ENCODE measurements at regions not wholly inside any gene's neighbourhood (a gene's known extent, or its start where the extent isn't known, plus 50 kb on each side); places are given as distances from the start of the nearest gene placed in this dataset.

DNA sequence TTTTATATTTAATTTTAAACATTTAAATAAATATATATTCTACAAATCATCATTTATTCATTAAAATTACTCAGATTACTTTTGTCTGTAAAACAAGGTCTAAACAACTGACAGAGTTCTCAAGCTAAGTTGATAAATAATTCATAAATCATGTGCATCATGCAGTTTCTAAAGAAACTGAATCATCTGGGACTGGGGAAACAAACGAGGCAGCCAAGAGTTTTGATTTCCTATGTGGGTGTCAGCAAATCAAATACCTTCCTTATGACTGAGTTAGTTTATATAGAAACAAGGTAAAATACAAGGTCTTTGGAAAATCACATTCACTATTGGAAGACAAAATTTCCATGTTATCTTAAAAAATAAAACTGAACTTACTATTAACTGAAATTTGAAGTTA lies 149.9 kb upstream of the BEND6 start:
- no peak overlapping the region for H3K27ac ChIP-seq (ENCODE audit: low read depth)
- no peaks in the 10 kb centered on the region for H3K27me3 ChIP-seq (ENCODE audit: insufficient read depth)
- no peak overlapping the region for H3K4me3 Mint-ChIP-seq
- no peak overlapping the region for H2AFZ ChIP-seq
- DNase-seq (ENCODE audit: low spot score), result no peak
- 0 out of 3 replicates have a peak, but pooled peaks cover 3% of the 10 kb centered on the region for H3K36me3 Mint-ChIP-seq (ENCODE audit: low read depth)
- no peaks in the 10 kb centered on the region for H3K36me3 ChIP-seq (ENCODE audit: insufficient read depth)
- no peak for ATAC-seq
- TF ChIP-seq EZH2phosphoT487 (IDR thresholded peaks at IDR 0.05; ENCODE audit: unreplicated experiment), result no peak
- no peak for TF ChIP-seq POLR2AphosphoS5 (IDR thresholded peaks at IDR 0.05; ENCODE audit: low read depth)
- TF ChIP-seq JUNB (IDR thresholded peaks at IDR 0.05; ENCODE audit: unreplicated experiment), result no peak
- TF ChIP-seq, protein P1, sequence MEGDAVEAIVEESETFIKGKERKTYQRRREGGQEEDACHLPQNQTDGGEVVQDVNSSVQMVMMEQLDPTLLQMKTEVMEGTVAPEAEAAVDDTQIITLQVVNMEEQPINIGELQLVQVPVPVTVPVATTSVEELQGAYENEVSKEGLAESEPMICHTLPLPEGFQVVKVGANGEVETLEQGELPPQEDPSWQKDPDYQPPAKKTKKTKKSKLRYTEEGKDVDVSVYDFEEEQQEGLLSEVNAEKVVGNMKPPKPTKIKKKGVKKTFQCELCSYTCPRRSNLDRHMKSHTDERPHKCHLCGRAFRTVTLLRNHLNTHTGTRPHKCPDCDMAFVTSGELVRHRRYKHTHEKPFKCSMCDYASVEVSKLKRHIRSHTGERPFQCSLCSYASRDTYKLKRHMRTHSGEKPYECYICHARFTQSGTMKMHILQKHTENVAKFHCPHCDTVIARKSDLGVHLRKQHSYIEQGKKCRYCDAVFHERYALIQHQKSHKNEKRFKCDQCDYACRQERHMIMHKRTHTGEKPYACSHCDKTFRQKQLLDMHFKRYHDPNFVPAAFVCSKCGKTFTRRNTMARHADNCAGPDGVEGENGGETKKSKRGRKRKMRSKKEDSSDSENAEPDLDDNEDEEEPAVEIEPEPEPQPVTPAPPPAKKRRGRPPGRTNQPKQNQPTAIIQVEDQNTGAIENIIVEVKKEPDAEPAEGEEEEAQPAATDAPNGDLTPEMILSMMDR (conservative IDR thresholded peaks at IDR 0.05; ENCODE audit: low read depth in 2 of 2), result no peak
- TF ChIP-seq EZH2 (IDR thresholded peaks at IDR 0.05; ENCODE audit: low read depth, unreplicated experiment), result no peak
- no peak overlapping the region for H3K4me2 ChIP-seq
- H3K27ac Mint-ChIP-seq, result peak overlapping the region; percentile 3; the same call in 1 of the 2 replicates
- peaks cover 52% of the 10 kb centered on the region for H3K4me1 ChIP-seq (ENCODE audit: insufficient read depth)
- no peaks in the 10 kb centered on the region for H3K27me3 Mint-ChIP-seq (ENCODE audit: insufficient read depth, low read depth, poor library complexity)
- peaks cover 61% of the 10 kb centered on the region for H3K4me1 Mint-ChIP-seq
- H4K20me1 ChIP-seq (replicated peaks; ENCODE audit: insufficient read depth), result 0 out of 2 replicates have a peak, but pooled peaks cover 11% of the 10 kb centered on the region
- H3K79me2 ChIP-seq (replicated peaks; ENCODE audit: insufficient read depth), result peaks cover 100% of the 10 kb centered on the region
- no peaks in the 10 kb centered on the region for H3K9me3 Mint-ChIP-seq
- H3K4me3 ChIP-seq, result no peak overlapping the region
- no peaks in the 10 kb centered on the region for H3F3A ChIP-seq (replicated peaks; ENCODE audit: low read depth)
- no peaks in the 10 kb centered on the region for H3K9me2 ChIP-seq (ENCODE audit: insufficient read depth)

DNA sequence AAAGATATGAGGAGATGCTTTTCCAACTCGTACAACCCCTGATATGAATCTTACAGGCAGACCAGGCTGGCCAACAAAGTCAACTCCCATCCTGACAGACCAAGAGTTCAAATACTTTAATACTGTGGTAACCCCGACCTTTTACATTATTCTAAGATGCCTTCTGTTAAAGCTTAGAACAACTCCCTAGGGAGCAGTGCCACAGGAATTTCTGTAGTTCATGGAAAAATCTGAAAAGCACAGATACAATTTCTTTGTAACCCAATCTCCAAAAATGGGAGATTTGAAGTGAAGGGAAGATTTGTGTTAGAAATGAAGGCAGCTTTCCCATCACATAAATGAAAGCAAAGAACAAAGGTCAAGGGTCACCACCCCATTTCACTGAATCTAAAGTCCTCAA lies 151.3 kb upstream of the BEND6 start:
- no peak for DNase-seq (ENCODE audit: low spot score)
- H2AFZ ChIP-seq, result no peak overlapping the region
- no peaks in the 10 kb centered on the region for H3K36me3 ChIP-seq (ENCODE audit: insufficient read depth)
- H3K9me2 ChIP-seq (ENCODE audit: insufficient read depth), result no peaks in the 10 kb centered on the region
- Mint-ChIP-seq H3K4me1 (peaks cover 57% of the 10 kb centered on the region), H3K9me3 (no peaks in the 10 kb centered on the region), H3K27me3 (ENCODE audit: insufficient read depth, low read depth, poor library complexity) (peaks cover 5% of the 10 kb centered on the region), H3K27ac (peak overlapping the region; percentile 69), H3K36me3 (ENCODE audit: low read depth) (peaks cover 5% of the 10 kb centered on the region; the same call in 1 of the 3 replicates), H3K4me3 (no peak overlapping the region)
- H4K20me1 ChIP-seq (replicated peaks; ENCODE audit: insufficient read depth), result 0 out of 2 replicates have a peak, but pooled peaks cover 8% of the 10 kb centered on the region
- no peaks in the 10 kb centered on the region for H3K27me3 ChIP-seq (ENCODE audit: insufficient read depth)
- H3K4me1 ChIP-seq (ENCODE audit: insufficient read depth), result peaks cover 43% of the 10 kb centered on the region
- H3F3A ChIP-seq (replicated peaks; ENCODE audit: low read depth), result no peaks in the 10 kb centered on the region
- peak; percentile 31; the same call in 1 of the 3 replicates for ATAC-seq
- H3K27ac ChIP-seq (ENCODE audit: low read depth), result 0 out of 2 replicates have a peak overlapping the region, but pooled peaks have one; percentile 30
- H3K4me2 ChIP-seq, result peak overlapping the region; percentile 19
- H3K79me2 ChIP-seq (replicated peaks; ENCODE audit: insufficient read depth), result peaks cover 100% of the 10 kb centered on the region
- no peak overlapping the region for H3K4me3 ChIP-seq
- TF ChIP-seq, protein P1 (conservative IDR thresholded peaks at IDR 0.05; ENCODE audit: low read depth in 2 of 2), result no peak
- TF ChIP-seq POLR2AphosphoS5 (IDR thresholded peaks at IDR 0.05; ENCODE audit: low read depth), result no peak
- no peak for TF ChIP-seq EZH2phosphoT487 (IDR thresholded peaks at IDR 0.05; ENCODE audit: unreplicated experiment)
- TF ChIP-seq, protein P2, sequence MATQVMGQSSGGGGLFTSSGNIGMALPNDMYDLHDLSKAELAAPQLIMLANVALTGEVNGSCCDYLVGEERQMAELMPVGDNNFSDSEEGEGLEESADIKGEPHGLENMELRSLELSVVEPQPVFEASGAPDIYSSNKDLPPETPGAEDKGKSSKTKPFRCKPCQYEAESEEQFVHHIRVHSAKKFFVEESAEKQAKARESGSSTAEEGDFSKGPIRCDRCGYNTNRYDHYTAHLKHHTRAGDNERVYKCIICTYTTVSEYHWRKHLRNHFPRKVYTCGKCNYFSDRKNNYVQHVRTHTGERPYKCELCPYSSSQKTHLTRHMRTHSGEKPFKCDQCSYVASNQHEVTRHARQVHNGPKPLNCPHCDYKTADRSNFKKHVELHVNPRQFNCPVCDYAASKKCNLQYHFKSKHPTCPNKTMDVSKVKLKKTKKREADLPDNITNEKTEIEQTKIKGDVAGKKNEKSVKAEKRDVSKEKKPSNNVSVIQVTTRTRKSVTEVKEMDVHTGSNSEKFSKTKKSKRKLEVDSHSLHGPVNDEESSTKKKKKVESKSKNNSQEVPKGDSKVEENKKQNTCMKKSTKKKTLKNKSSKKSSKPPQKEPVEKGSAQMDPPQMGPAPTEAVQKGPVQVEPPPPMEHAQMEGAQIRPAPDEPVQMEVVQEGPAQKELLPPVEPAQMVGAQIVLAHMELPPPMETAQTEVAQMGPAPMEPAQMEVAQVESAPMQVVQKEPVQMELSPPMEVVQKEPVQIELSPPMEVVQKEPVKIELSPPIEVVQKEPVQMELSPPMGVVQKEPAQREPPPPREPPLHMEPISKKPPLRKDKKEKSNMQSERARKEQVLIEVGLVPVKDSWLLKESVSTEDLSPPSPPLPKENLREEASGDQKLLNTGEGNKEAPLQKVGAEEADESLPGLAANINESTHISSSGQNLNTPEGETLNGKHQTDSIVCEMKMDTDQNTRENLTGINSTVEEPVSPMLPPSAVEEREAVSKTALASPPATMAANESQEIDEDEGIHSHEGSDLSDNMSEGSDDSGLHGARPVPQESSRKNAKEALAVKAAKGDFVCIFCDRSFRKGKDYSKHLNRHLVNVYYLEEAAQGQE (IDR thresholded peaks at IDR 0.05; ENCODE audit: unreplicated experiment), result no peak
- TF ChIP-seq NANOG (IDR thresholded peaks at IDR 0.05; ENCODE audit: borderline replicate concordance), result no peak

All from GM23338 (cell line).